GM23338 (cell line): ENCODE measurements at regions not wholly inside any gene's neighbourhood (a gene's known extent, or its start where the extent isn't known, plus 50 kb on each side); places are given as distances from the start of the nearest gene placed in this dataset.

Experiments
- ATAC-seq: fragments of 200-7000 bp; cut with Tn5 transposase; 3 replicates; pipeline ENCODE4 v1.9.1; 2020
- DNase-seq: peaks from one replicate; pipeline ENCODE4 v3.0.0-alpha.2; 2015; ENCODE audit warnings: low spot score
- H2AFZ ChIP-seq: fragments of 200-600 bp; sonication (generic); 2 replicates; pipeline ENCODE4 v1.8.0; 2016; ENCODE audit warnings: antibody characterized with exemption, mild to moderate bottlenecking, moderate library complexity
- H3F3A ChIP-seq: fragments of 200-600 bp; sonication (generic); replicated peaks from 2 replicates; pipeline ENCODE4 v1.8.0; 2017; ENCODE audit warnings: antibody characterized with exemption, mixed run types, low read depth
- H3K27ac ChIP-seq: fragments of 200-600 bp; sonication (generic); 2 replicates; pipeline ENCODE4 v1.6.1; 2016; ENCODE audit warnings: low read depth
- H3K27me3 ChIP-seq: fragments of 200-600 bp; sonication (generic); 2 replicates; pipeline ENCODE4 v1.8.0; 2016; ENCODE audit warnings: mild to moderate bottlenecking, mixed run types, moderate library complexity; ENCODE audit not compliant: insufficient read depth
- H3K36me3 ChIP-seq: fragments of 200-600 bp; sonication (generic); 2 replicates; pipeline ENCODE4 v1.8.0; 2016; ENCODE audit warnings: mild to moderate bottlenecking; ENCODE audit not compliant: insufficient read depth
- H3K4me1 ChIP-seq: fragments of 200-600 bp; sonication (generic); 2 replicates; pipeline ENCODE4 v1.8.0; 2016; ENCODE audit warnings: mild to moderate bottlenecking, moderate library complexity; ENCODE audit not compliant: insufficient read depth
- H3K4me2 ChIP-seq: fragments of 200-600 bp; sonication (generic); 2 replicates; pipeline ENCODE4 v1.7.1; 2017; ENCODE audit warnings: mixed run types
- H3K4me3 ChIP-seq: fragments of 200-600 bp; sonication (generic); 2 replicates; pipeline ENCODE4 v1.6.1; 2016; ENCODE audit warnings: mixed run types
- H3K79me2 ChIP-seq: fragments of 200-600 bp; sonication (generic); replicated peaks from 2 replicates; pipeline ENCODE4 v1.8.0; 2017; ENCODE audit warnings: mild to moderate bottlenecking; ENCODE audit not compliant: insufficient read depth
- H3K9me2 ChIP-seq: fragments of 200-600 bp; sonication (generic); 2 replicates; pipeline ENCODE4 v1.8.0; 2017; ENCODE audit not compliant: insufficient read depth
- H4K20me1 ChIP-seq: fragments of 200-600 bp; sonication (generic); replicated peaks from 2 replicates; pipeline ENCODE4 v1.8.0; 2017; ENCODE audit warnings: mild to moderate bottlenecking; ENCODE audit not compliant: insufficient read depth
- H3K27ac Mint-ChIP-seq: 2 replicates; pipeline ENCODE4 v1.8.0; 2020; ENCODE audit warnings: inconsistent platforms, mild to moderate bottlenecking, moderate library complexity, mixed read lengths
- H3K27me3 Mint-ChIP-seq: 3 replicates; pipeline ENCODE4 v1.8.0; 2022; ENCODE audit warnings: low read depth, mild to moderate bottlenecking, moderate library complexity, mixed read lengths, inconsistent platforms; ENCODE audit not compliant: insufficient read depth, poor library complexity
- H3K36me3 Mint-ChIP-seq: 3 replicates; pipeline ENCODE4 v1.8.0; 2021; ENCODE audit warnings: low read depth, mild to moderate bottlenecking, inconsistent platforms, moderate library complexity, mixed read lengths
- H3K4me1 Mint-ChIP-seq: 3 replicates; pipeline ENCODE4 v1.8.0; 2020; ENCODE audit warnings: mild to moderate bottlenecking, inconsistent platforms, mixed read lengths
- H3K4me3 Mint-ChIP-seq: 3 replicates; pipeline ENCODE4 v1.8.0; 2021; ENCODE audit warnings: moderate library complexity, mild to moderate bottlenecking, inconsistent platforms, mixed read lengths
- H3K9me3 Mint-ChIP-seq: 3 replicates; pipeline ENCODE4 v1.8.0; 2020; ENCODE audit warnings: moderate library complexity, mild to moderate bottlenecking, inconsistent platforms, mixed read lengths
- EZH2phosphoT487 ChIP-seq: fragments of 200-600 bp; sonication (generic); IDR thresholded peaks from one replicate; pipeline ENCODE4 v1.8.1; 2018; ENCODE audit warnings: antibody characterized with exemption; ENCODE audit not compliant: unreplicated experiment
- JUNB ChIP-seq: IDR thresholded peaks from one replicate; pipeline ENCODE4 v1.6.1; 2016; ENCODE audit warnings: antibody characterized with exemption; ENCODE audit not compliant: unreplicated experiment
- NANOG ChIP-seq: IDR thresholded peaks from 2 replicates; pipeline ENCODE4 v1.6.1; 2016; ENCODE audit warnings: antibody characterized with exemption, borderline replicate concordance
- POLR2AphosphoS5 ChIP-seq: IDR thresholded peaks from 2 replicates; pipeline ENCODE4 v1.6.1; 2016; ENCODE audit warnings: antibody characterized with exemption, low read depth
- REST ChIP-seq: IDR thresholded peaks from one replicate; pipeline ENCODE4 v1.6.1; 2018; ENCODE audit warnings: antibody characterized with exemption; ENCODE audit not compliant: unreplicated experiment
- ZNF114 ChIP-seq: fragments of 250-450 bp; sonication (Bioruptor Pico); IDR thresholded peaks from 2 replicates; pipeline ENCODE4 v1.5.0; 2020; ENCODE audit warnings: mild to moderate bottlenecking, moderate library complexity
- ZNF331 ChIP-seq: fragments of 250-450 bp; sonication (Bioruptor Pico); IDR thresholded peaks from 2 replicates; pipeline ENCODE4 v1.5.0; 2020; ENCODE audit warnings: low read depth, mild to moderate bottlenecking, moderate library complexity

GRCh38 chr2:443741-444140 is 155.8 kb upstream of the ALKAL2 start:
- Mint-ChIP-seq H3K27ac (no peak overlapping the region), H3K9me3 (no peaks in the 10 kb centered on the region), H3K4me1 (peaks cover 3% of the 10 kb centered on the region; the same call in 2 of the 3 replicates), H3K36me3 (no peaks in the 10 kb centered on the region), H3K27me3 (peaks cover 6% of the 10 kb centered on the region), H3K4me3 (no peak overlapping the region)
- Histone ChIP-seq H3K4me2 (no peak overlapping the region), H2AFZ (no peak overlapping the region), H3K4me1 (no peaks in the 10 kb centered on the region), H3K27ac (no peak overlapping the region), H3K27me3 (no peaks in the 10 kb centered on the region), H3K4me3 (no peak overlapping the region), H3K36me3 (no peaks in the 10 kb centered on the region), H3K79me2 (no peaks in the 10 kb centered on the region), H3F3A (no peaks in the 10 kb centered on the region), H3K9me2 (no peaks in the 10 kb centered on the region), H4K20me1 (no peaks in the 10 kb centered on the region)
- ATAC-seq (no peak), DNase-seq (no peak)
- TF ChIP-seq NANOG (no peak), POLR2AphosphoS5 (no peak)

GRCh38 chr2:443216-443615 is 155.3 kb upstream of the ALKAL2 start:
- H3K36me3 ChIP-seq = no peaks in the 10 kb centered on the region
- H2AFZ ChIP-seq = no peak overlapping the region
- Mint-ChIP-seq H3K4me3 (no peak overlapping the region), H3K9me3 (no peaks in the 10 kb centered on the region), H3K27me3 (peaks cover 10% of the 10 kb centered on the region), H3K27ac (no peak overlapping the region), H3K36me3 (no peaks in the 10 kb centered on the region), H3K4me1 (peaks cover 3% of the 10 kb centered on the region; the same call in 2 of the 3 replicates)
- no peak for TF ChIP-seq ZNF114 (CRISPR knock-in tag)
- TF ChIP-seq POLR2AphosphoS5 = no peak
- TF ChIP-seq REST = no peak
- TF ChIP-seq EZH2phosphoT487 = no peak
- TF ChIP-seq ZNF331 (CRISPR knock-in tag) = no peak
- no peak for TF ChIP-seq JUNB
- no peaks in the 10 kb centered on the region for H3K27me3 ChIP-seq
- no peak overlapping the region for H3K27ac ChIP-seq
- no peaks in the 10 kb centered on the region for H3F3A ChIP-seq
- no peak for ATAC-seq
- no peaks in the 10 kb centered on the region for H3K9me2 ChIP-seq
- H3K4me2 ChIP-seq = no peak overlapping the region
- no peaks in the 10 kb centered on the region for H3K4me1 ChIP-seq
- no peak for DNase-seq
- H4K20me1 ChIP-seq = no peaks in the 10 kb centered on the region
- H3K4me3 ChIP-seq = no peak overlapping the region
- H3K79me2 ChIP-seq = no peaks in the 10 kb centered on the region
